Tibial artery (tissue), 4 donors: ENCODE measurements at regions not wholly inside any gene's neighbourhood (a gene's known extent, or its start where the extent isn't known, plus 50 kb on each side); places are given as distances from the start of the nearest gene placed in this dataset.

Experiments
- DNase-seq, 2 donors: peaks; one replicate each; pipeline ENCODE4 v3.0.0-alpha.2; 2019
- H3K27ac ChIP-seq, 2 donors: fragments of 200-600 bp; sonication (generic) in 1 of 2; 1 replicate in 1 of 2; 2 replicates in 1 of 2; pipeline ENCODE4 v1.5.1; 2018 to 2019; ENCODE audit warnings: mild to moderate bottlenecking in 1 of 2
- H3K27me3 ChIP-seq, 2 donors: fragments of 200-600 bp; sonication (generic) in 1 of 2; one replicate each; pipeline versions ENCODE4 v1.5.1 to v1.6.0; 2016 to 2019
- H3K36me3 ChIP-seq, 3 donors: fragments of 200-600 bp; sonication (generic) in 2 of 3; one replicate each; pipeline ENCODE4 v1.5.1; 2016 to 2019; ENCODE audit warnings: mild to moderate bottlenecking in 2 of 3
- H3K4me1 ChIP-seq, 4 donors: fragments of 200-600 bp; sonication (generic) in 2 of 4; 1 replicate in 3 of 4; 2 replicates in 1 of 4; pipeline ENCODE4 v1.5.1; 2016 to 2019
- H3K4me3 ChIP-seq, 2 donors: fragments of 200-600 bp; sonication (generic) in 1 of 2; 1 replicate in 1 of 2; 2 replicates in 1 of 2; pipeline ENCODE4 v1.5.1; 2018 to 2019; ENCODE audit warnings: mild to moderate bottlenecking in 2 of 2
- H3K9me3 ChIP-seq, 3 donors: fragments of 200-600 bp; sonication (generic) in 1 of 3; one replicate each; pipeline ENCODE4 v1.5.1; 2016 to 2019
- intact Hi-C: fragments of 100-400 bp; cut with DNase I; formaldehyde crosslinking; loops from one replicate; pipeline ENCODE4 v1.15.0; 2023; ENCODE audit warnings: low total_unique reads
- TF ChIP-seq, protein P1 (sequence below), 2 experiments: fragments of 200-600 bp in 1 of 2; fragments of 450-650 bp in 1 of 2; IDR thresholded peaks; one replicate each; pipeline ENCODE4 v1.5.1; 2017 to 2019; ENCODE audit warnings: antibody characterized with exemption in 2 of 2, mild to moderate bottlenecking in 1 of 2, moderate library complexity in 1 of 2

DNA sequence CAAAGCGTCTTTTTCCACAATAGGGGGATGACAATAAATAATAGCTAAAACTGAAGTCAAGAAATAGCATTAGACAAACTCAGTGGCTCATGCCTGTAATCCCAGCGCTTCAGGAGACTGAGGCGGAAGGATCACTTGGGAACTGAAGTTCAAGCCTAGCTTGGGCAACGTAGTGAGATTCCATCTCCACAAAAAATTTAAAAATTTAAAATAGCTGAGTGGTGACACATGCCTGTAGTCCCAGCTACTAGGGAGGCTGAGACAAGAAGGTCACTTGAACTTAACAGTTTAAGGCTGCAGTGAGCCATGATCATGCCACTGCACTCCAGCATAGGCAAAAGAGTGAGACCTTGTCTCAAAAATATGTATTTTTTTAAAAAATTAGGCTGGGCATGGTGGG is 107.9 kb downstream of the AKR1D1 start:
- Histone ChIP-seq H3K27ac (no peak overlapping the region), H3K9me3 (peaks cover 0 to 12% (median 3%) of the 10 kb centered on the region in 3 donors), H3K36me3 (no peaks in the 10 kb centered on the region), H3K4me3 (no peak overlapping the region), H3K27me3 (no peaks in the 10 kb centered on the region), H3K4me1 (no peaks in the 10 kb centered on the region)
- no peak for DNase-seq
- TF ChIP-seq, protein P1, sequence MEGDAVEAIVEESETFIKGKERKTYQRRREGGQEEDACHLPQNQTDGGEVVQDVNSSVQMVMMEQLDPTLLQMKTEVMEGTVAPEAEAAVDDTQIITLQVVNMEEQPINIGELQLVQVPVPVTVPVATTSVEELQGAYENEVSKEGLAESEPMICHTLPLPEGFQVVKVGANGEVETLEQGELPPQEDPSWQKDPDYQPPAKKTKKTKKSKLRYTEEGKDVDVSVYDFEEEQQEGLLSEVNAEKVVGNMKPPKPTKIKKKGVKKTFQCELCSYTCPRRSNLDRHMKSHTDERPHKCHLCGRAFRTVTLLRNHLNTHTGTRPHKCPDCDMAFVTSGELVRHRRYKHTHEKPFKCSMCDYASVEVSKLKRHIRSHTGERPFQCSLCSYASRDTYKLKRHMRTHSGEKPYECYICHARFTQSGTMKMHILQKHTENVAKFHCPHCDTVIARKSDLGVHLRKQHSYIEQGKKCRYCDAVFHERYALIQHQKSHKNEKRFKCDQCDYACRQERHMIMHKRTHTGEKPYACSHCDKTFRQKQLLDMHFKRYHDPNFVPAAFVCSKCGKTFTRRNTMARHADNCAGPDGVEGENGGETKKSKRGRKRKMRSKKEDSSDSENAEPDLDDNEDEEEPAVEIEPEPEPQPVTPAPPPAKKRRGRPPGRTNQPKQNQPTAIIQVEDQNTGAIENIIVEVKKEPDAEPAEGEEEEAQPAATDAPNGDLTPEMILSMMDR (IDR thresholded peaks at IDR 0.05), result no peak
- intact Hi-C loops, result no loop called here

DNA sequence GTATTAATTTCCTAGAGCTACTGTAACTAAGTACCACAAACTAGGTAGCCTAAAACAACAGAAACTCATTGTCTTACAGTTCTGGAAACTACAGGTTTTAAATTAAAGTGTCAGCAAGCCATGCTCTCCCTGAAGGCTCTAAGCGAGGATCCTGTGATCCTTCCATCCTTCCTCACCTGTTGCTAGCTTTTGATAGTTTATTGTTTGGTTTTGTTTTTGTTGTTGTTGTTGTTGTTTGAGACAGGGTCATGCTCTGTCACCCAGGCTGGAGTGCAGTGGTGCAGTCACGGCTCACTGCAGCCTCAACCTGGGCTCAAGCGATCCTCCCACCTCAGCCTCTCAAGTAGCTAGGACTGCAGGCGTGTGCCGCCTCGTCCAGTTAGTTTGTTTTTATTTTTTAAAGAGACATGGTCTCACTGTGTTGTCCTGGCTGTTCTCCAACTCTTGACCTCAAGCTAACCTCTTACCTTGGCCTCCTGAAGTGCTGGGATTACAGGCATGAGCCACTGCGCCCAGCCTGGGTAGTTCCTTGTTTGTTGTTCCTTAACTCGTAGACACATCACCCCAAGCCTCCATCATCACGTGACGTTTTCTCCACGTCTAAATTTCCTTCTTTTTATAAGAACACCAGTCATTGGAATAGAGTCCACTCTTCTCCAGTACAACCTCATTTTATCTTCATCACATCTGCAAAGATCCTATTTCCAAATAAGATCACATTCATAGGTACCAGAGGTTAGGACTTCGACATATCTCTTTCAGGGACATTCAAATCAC is 109.1 kb downstream of the AKR1D1 start:
- DNase-seq, result no peak
- Histone ChIP-seq H3K27me3 (no peaks in the 10 kb centered on the region), H3K36me3 (no peaks in the 10 kb centered on the region), H3K4me1 (no peaks in the 10 kb centered on the region), H3K27ac (no peak overlapping the region), H3K9me3 (peaks cover 0 to 12% (median 3%) of the 10 kb centered on the region in 3 donors), H3K4me3 (no peak overlapping the region)
- intact Hi-C loops, result no loop called here
- TF ChIP-seq, protein P1 (IDR thresholded peaks at IDR 0.05), result no peak

DNA sequence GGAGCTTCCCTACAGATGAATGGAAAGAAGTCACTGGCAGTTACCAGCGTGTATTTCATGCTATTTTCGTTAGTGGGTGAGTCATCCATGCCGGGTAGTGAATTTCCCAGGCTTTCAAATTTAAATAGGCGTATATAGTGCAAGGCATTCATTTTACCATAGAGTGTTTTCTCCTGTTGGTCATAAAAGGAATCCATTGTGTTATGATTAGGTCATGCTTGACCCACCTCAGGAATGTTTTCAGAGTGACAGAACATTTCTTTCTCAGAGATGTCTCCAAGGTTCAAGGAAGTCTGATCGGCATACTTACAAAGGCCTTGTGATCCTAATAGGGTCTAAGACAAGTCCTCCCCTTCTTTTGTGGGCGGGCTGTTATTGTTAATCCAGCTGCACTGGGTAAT is 110.7 kb downstream of the AKR1D1 start:
- TF ChIP-seq, protein P1 (IDR thresholded peaks at IDR 0.05), result no peak
- Histone ChIP-seq H3K4me3 (no peak overlapping the region), H3K27ac (no peak overlapping the region), H3K9me3 (peaks cover 0 to 12% (median 3%) of the 10 kb centered on the region in 3 donors), H3K4me1 (no peaks in the 10 kb centered on the region), H3K36me3 (no peaks in the 10 kb centered on the region), H3K27me3 (no peaks in the 10 kb centered on the region)
- intact Hi-C loops, result no loop called here
- DNase-seq, result no peak

DNA sequence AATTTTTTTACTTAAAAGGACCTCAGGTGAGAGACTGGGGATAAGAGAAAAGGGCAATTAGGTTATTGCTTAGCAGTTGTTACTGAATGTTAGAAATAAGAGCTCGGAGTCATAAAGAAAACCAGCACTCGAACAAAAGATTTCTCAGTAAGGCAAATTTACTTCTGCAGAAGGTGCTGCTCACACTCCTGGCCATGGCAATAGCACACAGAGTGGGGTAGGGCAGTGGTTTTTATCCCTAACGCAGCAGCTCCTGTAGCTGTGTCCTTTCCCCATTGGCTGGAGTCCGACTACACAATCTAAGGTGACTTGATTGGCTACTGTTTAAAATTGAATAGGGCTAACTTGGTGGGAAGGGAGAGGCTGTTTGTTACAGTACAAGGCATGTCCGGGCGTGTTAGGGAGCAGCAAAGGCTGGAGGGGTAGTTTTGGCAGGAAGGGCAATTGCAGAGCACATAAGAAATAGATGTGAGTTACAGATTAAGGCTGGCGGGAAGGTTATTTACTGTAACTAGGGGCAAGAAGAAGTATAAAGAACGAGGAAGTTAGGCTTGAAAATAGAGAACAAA is 112.1 kb downstream of the AKR1D1 start:
- Histone ChIP-seq H3K36me3 (no peaks in the 10 kb centered on the region), H3K9me3 (peaks cover 0 to 12% (median 3%) of the 10 kb centered on the region in 3 donors), H3K27ac (no peak overlapping the region), H3K4me3 (no peak overlapping the region), H3K27me3 (no peaks in the 10 kb centered on the region), H3K4me1 (no peaks in the 10 kb centered on the region)
- TF ChIP-seq, protein P1 (IDR thresholded peaks at IDR 0.05), result no peak
- DNase-seq, result no peak
- intact Hi-C loops, result no loop called here

DNA sequence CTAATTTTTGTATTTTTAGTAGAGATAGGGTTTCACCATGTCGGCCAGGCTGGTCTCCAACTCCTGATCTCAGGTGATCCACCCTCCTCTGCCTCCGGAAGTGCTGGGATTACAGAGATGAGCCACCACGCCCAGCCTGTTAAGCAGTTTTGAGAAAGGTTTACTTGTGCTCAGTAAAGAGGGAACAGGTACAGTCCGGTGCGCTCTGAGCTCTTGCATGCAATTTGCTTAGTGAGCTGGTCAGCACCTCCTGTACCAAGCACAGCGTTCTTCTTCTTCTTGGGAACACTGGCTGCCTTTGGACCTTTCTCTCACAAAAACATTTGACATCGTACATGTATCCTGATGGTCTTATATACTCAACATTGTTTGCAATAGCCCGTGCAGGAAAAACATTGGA is 118.3 kb downstream of the AKR1D1 start:
- Histone ChIP-seq H3K9me3 (no peaks in the 10 kb centered on the region), H3K4me1 (no peaks in the 10 kb centered on the region), H3K27ac (no peak overlapping the region), H3K27me3 (no peaks in the 10 kb centered on the region), H3K36me3 (no peaks in the 10 kb centered on the region), H3K4me3 (no peak overlapping the region)
- DNase-seq, result no peak
- intact Hi-C loops, result no loop called here
- TF ChIP-seq, protein P1 (IDR thresholded peaks at IDR 0.05), result no peak
